ENCODE measurements at regions not wholly inside any gene's neighbourhood (a gene's known extent, or its start where the extent isn't known, plus 50 kb on each side); places are given as distances from the start of the nearest gene placed in this dataset.
A peak's percentile ranks its signal among the peaks of the same experiment; 100 is the strongest.

DNA sequence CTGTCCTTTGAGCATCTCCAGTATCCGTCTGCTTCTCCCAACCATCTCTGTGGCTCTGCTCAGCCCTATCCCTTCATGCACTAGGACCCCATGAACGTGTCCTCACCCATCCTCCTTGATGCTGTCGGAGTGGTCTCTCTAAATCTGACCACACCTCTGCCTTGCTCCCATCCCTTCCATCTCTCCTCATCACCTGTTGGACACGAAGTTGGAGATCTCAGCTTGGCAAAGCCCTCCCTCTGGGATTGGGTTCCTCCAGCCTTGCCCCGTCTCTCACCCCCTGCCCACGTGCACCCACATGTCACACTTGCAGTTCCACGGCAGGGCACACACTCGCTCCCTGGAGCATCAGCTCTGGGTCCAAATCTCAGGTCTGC, 135.7 kb downstream of the ACTL8 start:
- Histone ChIP-seq H3K36me3 (ENCODE audit: control insufficient read depth in 2 of 2, insufficient read depth in 1 of 2, low read length in 2 of 2) (no peaks in the 10 kb centered on the region), H3K9me3 (ENCODE audit: control insufficient read depth, insufficient read depth, low read depth, low read length) (no peaks in the 10 kb centered on the region), H3K27ac (ENCODE audit: extremely low read depth, low read depth, low read length) (no peak overlapping the region), H3K4me1 (ENCODE audit: control insufficient read depth, insufficient read depth, low read length) (no peaks in the 10 kb centered on the region), H3K4me3 (ENCODE audit: low read depth, low read length) (no peak overlapping the region)
- ChIA-PET POLR2A (no interaction called here), CTCF (no interaction called here)
- TF ChIP-seq ZNF677 (tag by site-specific recombination; IDR thresholded peaks at IDR 0.05) (no peak), SCRT2 (tag by site-specific recombination; IDR thresholded peaks at IDR 0.05) (peak; percentile 81), ZNF692 (tag by site-specific recombination; IDR thresholded peaks at IDR 0.05) (no peak), SCRT1 (tag by site-specific recombination; IDR thresholded peaks at IDR 0.05; ENCODE audit: borderline replicate concordance) (0 out of 2 replicates have a peak, but pooled peaks have one; percentile 57)

DNA sequence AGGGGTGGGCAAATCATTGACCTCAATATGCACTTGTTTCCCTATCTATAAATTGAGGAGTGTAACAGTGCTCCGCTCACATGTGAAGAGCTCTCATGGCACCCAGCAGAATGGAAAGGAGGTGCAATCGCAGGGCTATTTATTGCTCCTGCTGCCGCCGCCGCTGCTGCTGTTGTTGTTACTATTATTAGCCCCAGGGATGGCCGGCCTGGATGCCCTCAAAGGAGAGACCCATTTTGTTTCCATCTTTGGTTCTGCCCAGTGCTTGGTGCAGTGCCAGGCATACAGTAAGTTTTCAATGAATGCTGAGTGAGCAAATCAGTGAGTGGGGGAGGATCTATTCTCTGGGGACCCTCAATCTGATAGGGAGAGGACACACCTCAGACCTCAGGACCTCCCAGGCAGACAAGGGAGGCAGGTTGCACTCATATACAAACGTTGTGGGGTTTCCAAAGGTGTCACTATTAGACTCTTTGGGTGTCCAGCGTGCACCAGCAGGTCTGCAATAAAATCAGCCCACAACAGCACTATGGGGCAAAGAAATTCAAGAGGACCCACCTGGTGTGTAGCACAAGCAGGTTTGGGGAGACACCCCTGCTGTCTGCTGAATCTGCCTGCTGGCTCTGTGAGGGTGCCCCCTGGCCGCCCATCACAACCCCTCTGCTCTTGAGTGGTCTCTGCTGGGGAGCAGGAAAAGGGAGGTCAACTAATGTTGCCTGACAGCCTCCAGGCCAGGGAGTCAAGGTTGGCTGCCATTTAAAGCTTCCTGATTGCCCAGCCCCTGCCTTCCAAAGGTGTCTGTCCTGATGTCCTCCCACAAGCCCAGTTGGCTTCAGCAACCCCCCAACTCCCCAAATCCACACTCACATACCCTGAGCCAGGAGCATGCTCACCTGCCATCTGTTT, 136.3 kb downstream of the ACTL8 start:
- no peak overlapping the region for H3K27ac ChIP-seq (ENCODE audit: extremely low read depth, low read depth, low read length)
- H3K36me3 ChIP-seq (ENCODE audit: control insufficient read depth in 2 of 2, insufficient read depth in 1 of 2, low read length in 2 of 2) = no peaks in the 10 kb centered on the region
- no peak overlapping the region for H3K4me3 ChIP-seq (ENCODE audit: low read depth, low read length)
- ChIA-PET POLR2A (no interaction called here), CTCF (interaction anchor here (0.7 kb wide), 1 partner anchor 17 kb away, joined by 3 read pairs; no protein-coding TSS in a partner anchor)
- no peaks in the 10 kb centered on the region for H3K9me3 ChIP-seq (ENCODE audit: control insufficient read depth, insufficient read depth, low read depth, low read length)
- no peak for TF ChIP-seq HOXA7 (CRISPR knock-in tag; IDR thresholded peaks at IDR 0.05; ENCODE audit: borderline replicate concordance)
- no peak for TF ChIP-seq SALL2 (tag by site-specific recombination; IDR thresholded peaks at IDR 0.05; ENCODE audit: borderline replicate concordance)
- peak; percentile 80 for TF ChIP-seq GLIS1 (tag by site-specific recombination; IDR thresholded peaks at IDR 0.05)
- no peak for TF ChIP-seq ZNF768 (tag by site-specific recombination; IDR thresholded peaks at IDR 0.05)
- no peaks in the 10 kb centered on the region for H3K4me1 ChIP-seq (ENCODE audit: control insufficient read depth, insufficient read depth, low read length)

- H3K27ac ChIP-seq (ENCODE audit: extremely low read depth, low read depth, low read length) = no peak overlapping the region
- no peak overlapping the region for H3K4me3 ChIP-seq (ENCODE audit: low read depth, low read length)
- TF ChIP-seq ZNF335 (tag by site-specific recombination; conservative IDR thresholded peaks at IDR 0.05) = no peak
- ChIA-PET POLR2A (no interaction called here), CTCF (interaction anchor here (0.7 kb wide), 1 partner anchor 17 kb away, joined by 3 read pairs; no protein-coding TSS in a partner anchor)
- no peaks in the 10 kb centered on the region for H3K4me1 ChIP-seq (ENCODE audit: control insufficient read depth, insufficient read depth, low read length)
- H3K9me3 ChIP-seq (ENCODE audit: control insufficient read depth, insufficient read depth, low read depth, low read length) = no peaks in the 10 kb centered on the region
- H3K36me3 ChIP-seq (ENCODE audit: control insufficient read depth in 2 of 2, insufficient read depth in 1 of 2, low read length in 2 of 2) = no peaks in the 10 kb centered on the region
Measured at GRCh38 chr1:17892225-17892624, 137.1 kb downstream of the ACTL8 start.

GRCh38 chr1:17892851-17893250, 137.7 kb downstream of the ACTL8 start:
- Histone ChIP-seq H3K36me3 (ENCODE audit: control insufficient read depth in 2 of 2, insufficient read depth in 1 of 2, low read length in 2 of 2) (no peaks in the 10 kb centered on the region), H3K27ac (ENCODE audit: extremely low read depth, low read depth, low read length) (no peak overlapping the region), H3K9me3 (ENCODE audit: control insufficient read depth, insufficient read depth, low read depth, low read length) (no peaks in the 10 kb centered on the region), H3K4me3 (ENCODE audit: low read depth, low read length) (no peak overlapping the region), H3K4me1 (ENCODE audit: control insufficient read depth, insufficient read depth, low read length) (no peaks in the 10 kb centered on the region)
- ChIA-PET CTCF (interaction anchor here (0.5 to 0.7 kb wide), 2 partner anchors 230 to 413 kb away, joined by 3 to 4 read pairs; no protein-coding TSS in a partner anchor), POLR2A (no interaction called here)
- TF ChIP-seq ZNF501 (tag by site-specific recombination; IDR thresholded peaks at IDR 0.05) = no peak
- TF ChIP-seq ZNF549 (tag by site-specific recombination; IDR thresholded peaks at IDR 0.05) = no peak
- TF ChIP-seq ZFP3 (tag by site-specific recombination; IDR thresholded peaks at IDR 0.05; ENCODE audit: low read depth) = no peak
- TF ChIP-seq, protein P1, sequence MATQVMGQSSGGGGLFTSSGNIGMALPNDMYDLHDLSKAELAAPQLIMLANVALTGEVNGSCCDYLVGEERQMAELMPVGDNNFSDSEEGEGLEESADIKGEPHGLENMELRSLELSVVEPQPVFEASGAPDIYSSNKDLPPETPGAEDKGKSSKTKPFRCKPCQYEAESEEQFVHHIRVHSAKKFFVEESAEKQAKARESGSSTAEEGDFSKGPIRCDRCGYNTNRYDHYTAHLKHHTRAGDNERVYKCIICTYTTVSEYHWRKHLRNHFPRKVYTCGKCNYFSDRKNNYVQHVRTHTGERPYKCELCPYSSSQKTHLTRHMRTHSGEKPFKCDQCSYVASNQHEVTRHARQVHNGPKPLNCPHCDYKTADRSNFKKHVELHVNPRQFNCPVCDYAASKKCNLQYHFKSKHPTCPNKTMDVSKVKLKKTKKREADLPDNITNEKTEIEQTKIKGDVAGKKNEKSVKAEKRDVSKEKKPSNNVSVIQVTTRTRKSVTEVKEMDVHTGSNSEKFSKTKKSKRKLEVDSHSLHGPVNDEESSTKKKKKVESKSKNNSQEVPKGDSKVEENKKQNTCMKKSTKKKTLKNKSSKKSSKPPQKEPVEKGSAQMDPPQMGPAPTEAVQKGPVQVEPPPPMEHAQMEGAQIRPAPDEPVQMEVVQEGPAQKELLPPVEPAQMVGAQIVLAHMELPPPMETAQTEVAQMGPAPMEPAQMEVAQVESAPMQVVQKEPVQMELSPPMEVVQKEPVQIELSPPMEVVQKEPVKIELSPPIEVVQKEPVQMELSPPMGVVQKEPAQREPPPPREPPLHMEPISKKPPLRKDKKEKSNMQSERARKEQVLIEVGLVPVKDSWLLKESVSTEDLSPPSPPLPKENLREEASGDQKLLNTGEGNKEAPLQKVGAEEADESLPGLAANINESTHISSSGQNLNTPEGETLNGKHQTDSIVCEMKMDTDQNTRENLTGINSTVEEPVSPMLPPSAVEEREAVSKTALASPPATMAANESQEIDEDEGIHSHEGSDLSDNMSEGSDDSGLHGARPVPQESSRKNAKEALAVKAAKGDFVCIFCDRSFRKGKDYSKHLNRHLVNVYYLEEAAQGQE (tag by site-specific recombination; IDR thresholded peaks at IDR 0.05) = no peak
- no peak for TF ChIP-seq ZBTB1 (tag by site-specific recombination; IDR thresholded peaks at IDR 0.05)
- TF ChIP-seq ZNF610 (tag by site-specific recombination; IDR thresholded peaks at IDR 0.05; ENCODE audit: borderline replicate concordance) = no peak
- TF ChIP-seq ZNF16 (tag by site-specific recombination; IDR thresholded peaks at IDR 0.05; ENCODE audit: low read depth) = no peak
- TF ChIP-seq ZNF140 (tag by site-specific recombination; IDR thresholded peaks at IDR 0.05) = no peak
- no peak for TF ChIP-seq ZNF560 (tag by site-specific recombination; IDR thresholded peaks at IDR 0.05; ENCODE audit: borderline replicate concordance)
- no peak for TF ChIP-seq ZNF544 (tag by site-specific recombination; IDR thresholded peaks at IDR 0.05)
- no peak for TF ChIP-seq SP3 (tag by site-specific recombination; IDR thresholded peaks at IDR 0.05)
- no peak for TF ChIP-seq KLF16 (tag by site-specific recombination; IDR thresholded peaks at IDR 0.05)
- no peak for TF ChIP-seq ZNF843 (tag by site-specific recombination; IDR thresholded peaks at IDR 0.05)
